Progenitor cell of endocrine pancreas (in vitro differentiated cells): ENCODE measurements at regions not wholly inside any gene's neighbourhood (a gene's known extent, or its start where the extent isn't known, plus 50 kb on each side); places are given as distances from the start of the nearest gene placed in this dataset.

Experiments
- DNase-seq: peaks from one replicate; pipeline ENCODE4 v3.0.0; 2021; ENCODE audit warnings: low spot score; ENCODE audit not compliant: unreplicated experiment
- H3K27ac Mint-ChIP-seq: 2 replicates; pipeline ENCODE4 v1.8.0; 2021; ENCODE audit warnings: mild to moderate bottlenecking, moderate library complexity, mixed read lengths
- H3K27me3 Mint-ChIP-seq: 2 replicates; pipeline ENCODE4 v1.8.0; 2021; ENCODE audit warnings: mixed read lengths
- H3K36me3 Mint-ChIP-seq: 2 replicates; pipeline ENCODE4 v1.8.0; 2022; ENCODE audit warnings: mixed read lengths; ENCODE audit not compliant: insufficient read depth
- H3K4me1 Mint-ChIP-seq: 2 replicates; pipeline ENCODE4 v1.8.0; 2021; ENCODE audit warnings: low read depth, mixed read lengths
- H3K4me3 Mint-ChIP-seq: 2 replicates; pipeline ENCODE4 v1.8.0; 2021; ENCODE audit warnings: low read depth, mild to moderate bottlenecking, moderate library complexity, mixed read lengths
- H3K9me3 Mint-ChIP-seq: 2 replicates; pipeline ENCODE4 v1.8.0; 2021; ENCODE audit warnings: low read depth, mixed read lengths
- TF ChIP-seq, protein P1 (sequence below): fragments of 200-600 bp; sonication (generic); IDR thresholded peaks from one replicate; pipeline ENCODE4 v1.5.0; 2021; ENCODE audit warnings: antibody characterized with exemption, mild to moderate bottlenecking; ENCODE audit not compliant: unreplicated experiment

DNA sequence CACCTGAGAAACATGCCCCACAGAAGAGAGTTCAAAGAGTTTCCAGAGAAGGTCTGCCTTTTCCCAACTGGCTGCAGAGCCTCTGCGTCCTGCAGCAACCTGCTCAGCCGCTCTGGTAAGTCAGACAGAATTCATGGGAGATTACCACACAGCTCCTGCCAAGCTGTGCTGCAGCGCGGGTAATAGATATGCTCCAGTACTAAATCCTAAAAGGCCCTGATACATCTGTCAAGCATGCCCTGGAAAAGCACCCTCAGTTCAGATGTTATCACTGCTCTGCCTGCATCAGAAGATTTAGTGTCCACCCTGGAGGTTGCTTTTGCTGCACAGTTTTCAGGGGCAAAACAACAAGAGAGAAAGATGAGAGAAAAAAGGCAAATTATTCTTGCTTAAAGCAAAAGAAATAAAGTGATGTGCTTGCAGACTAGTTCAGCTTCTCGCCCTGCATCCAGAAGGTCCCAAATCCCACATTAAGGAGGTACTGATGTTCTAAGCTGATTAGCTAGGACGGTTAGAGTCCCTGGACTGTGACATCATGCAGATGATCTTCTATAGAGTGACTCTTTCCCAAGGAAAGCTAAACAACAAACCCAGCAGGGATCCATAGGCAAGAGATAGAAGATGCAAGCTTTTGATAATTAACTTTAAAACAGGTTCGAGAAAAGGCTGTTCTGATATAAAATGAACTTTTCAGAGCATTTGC is 488.6 kb downstream of the BCL11A start:
- H3K27ac Mint-ChIP-seq: no peak overlapping the region
- H3K4me3 Mint-ChIP-seq: no peak overlapping the region
- H3K4me1 Mint-ChIP-seq: peaks cover 2% of the 10 kb centered on the region
- DNase-seq: no peak
- TF ChIP-seq, protein P1, sequence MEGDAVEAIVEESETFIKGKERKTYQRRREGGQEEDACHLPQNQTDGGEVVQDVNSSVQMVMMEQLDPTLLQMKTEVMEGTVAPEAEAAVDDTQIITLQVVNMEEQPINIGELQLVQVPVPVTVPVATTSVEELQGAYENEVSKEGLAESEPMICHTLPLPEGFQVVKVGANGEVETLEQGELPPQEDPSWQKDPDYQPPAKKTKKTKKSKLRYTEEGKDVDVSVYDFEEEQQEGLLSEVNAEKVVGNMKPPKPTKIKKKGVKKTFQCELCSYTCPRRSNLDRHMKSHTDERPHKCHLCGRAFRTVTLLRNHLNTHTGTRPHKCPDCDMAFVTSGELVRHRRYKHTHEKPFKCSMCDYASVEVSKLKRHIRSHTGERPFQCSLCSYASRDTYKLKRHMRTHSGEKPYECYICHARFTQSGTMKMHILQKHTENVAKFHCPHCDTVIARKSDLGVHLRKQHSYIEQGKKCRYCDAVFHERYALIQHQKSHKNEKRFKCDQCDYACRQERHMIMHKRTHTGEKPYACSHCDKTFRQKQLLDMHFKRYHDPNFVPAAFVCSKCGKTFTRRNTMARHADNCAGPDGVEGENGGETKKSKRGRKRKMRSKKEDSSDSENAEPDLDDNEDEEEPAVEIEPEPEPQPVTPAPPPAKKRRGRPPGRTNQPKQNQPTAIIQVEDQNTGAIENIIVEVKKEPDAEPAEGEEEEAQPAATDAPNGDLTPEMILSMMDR: no peak
- no peaks in the 10 kb centered on the region for H3K36me3 Mint-ChIP-seq
- peaks cover 16% of the 10 kb centered on the region for H3K27me3 Mint-ChIP-seq
- no peaks in the 10 kb centered on the region for H3K9me3 Mint-ChIP-seq

DNA sequence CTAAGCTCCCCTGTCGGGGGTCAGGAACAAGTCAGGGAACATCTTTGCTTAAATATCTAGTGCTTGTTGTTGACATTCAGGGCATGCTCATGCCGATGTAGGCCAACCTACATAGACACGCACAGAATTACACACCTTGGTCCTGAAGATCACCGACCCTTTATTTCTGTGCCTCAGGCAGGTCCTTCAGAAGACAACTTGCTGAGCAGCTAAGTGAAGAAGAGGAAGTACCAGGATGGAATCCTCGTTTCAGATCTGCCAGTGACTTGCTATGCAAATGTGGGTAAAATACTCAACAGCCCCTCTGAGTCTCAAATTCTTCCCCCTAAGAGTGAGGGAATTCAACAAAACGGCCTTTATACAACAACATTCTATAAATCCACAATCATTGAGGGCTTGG is 494.7 kb downstream of the BCL11A start:
- TF ChIP-seq, protein P1: no peak
- no peak overlapping the region for H3K4me3 Mint-ChIP-seq
- H3K4me1 Mint-ChIP-seq: no peaks in the 10 kb centered on the region
- DNase-seq: no peak
- H3K9me3 Mint-ChIP-seq: no peaks in the 10 kb centered on the region
- no peaks in the 10 kb centered on the region for H3K27me3 Mint-ChIP-seq
- H3K27ac Mint-ChIP-seq: no peak overlapping the region
- no peaks in the 10 kb centered on the region for H3K36me3 Mint-ChIP-seq

DNA sequence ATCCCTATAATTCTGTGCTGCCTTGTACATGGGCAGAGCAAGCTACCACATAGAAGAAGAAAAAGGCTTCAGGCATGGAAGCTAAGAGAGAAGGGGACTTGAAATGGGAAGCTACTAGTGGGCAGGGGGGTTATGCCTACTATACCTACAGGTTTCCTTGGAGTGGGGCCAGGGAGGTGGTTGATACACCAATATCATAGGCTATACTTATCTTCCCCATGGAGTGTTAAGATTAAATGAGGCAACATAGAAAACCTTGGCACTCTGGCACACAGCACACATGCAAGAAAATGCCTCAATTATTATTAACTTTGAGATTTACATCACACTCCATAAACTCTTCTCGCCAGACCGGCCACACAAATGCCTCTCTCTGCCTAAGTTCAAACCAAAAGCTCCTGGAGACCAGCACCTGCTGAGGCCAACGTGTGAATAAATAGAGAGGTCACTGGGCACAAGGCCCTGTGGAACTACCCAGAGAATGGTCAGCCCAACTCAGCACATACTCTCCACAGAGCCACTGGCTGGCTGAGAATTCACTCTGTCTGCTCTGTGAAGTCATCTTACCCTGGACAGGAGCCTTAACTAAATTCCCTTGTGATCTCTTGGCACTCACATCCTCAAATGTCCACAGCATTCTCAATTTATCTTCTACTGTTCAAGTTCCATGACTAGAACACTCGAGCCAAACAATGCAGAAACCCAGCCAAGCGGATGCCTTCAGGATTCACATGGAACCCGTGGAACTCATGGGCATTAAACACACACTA is 498.7 kb downstream of the BCL11A start:
- Mint-ChIP-seq H3K9me3 (no peaks in the 10 kb centered on the region), H3K4me1 (no peaks in the 10 kb centered on the region), H3K4me3 (no peak overlapping the region), H3K27ac (no peak overlapping the region), H3K36me3 (no peaks in the 10 kb centered on the region), H3K27me3 (peaks cover 9% of the 10 kb centered on the region)
- no peak for DNase-seq
- TF ChIP-seq, protein P1: no peak

DNA sequence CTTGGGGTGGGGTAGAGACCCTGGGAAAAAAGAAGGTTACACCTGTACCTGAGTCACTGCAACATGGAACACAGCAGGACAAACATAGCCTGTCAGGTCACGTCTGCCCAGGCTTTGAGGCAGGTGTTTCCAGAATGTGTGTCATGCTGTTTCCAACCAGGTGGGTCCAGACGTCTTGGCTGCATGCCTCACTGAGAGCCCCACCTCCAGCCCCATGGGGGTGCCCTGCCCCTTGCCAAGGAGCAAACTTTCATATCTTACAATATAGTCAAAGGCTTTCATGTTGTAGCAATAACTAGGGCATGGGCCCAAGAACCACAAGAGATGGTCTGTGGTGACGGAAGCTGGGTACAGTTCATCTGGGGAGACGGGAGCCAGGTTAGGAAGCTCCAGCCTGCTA is 499.7 kb downstream of the BCL11A start:
- Mint-ChIP-seq H3K4me1 (no peaks in the 10 kb centered on the region), H3K36me3 (no peaks in the 10 kb centered on the region), H3K4me3 (no peak overlapping the region), H3K27me3 (peaks cover 9% of the 10 kb centered on the region), H3K27ac (no peak overlapping the region), H3K9me3 (no peaks in the 10 kb centered on the region)
- DNase-seq: no peak
- TF ChIP-seq, protein P1: no peak

DNA sequence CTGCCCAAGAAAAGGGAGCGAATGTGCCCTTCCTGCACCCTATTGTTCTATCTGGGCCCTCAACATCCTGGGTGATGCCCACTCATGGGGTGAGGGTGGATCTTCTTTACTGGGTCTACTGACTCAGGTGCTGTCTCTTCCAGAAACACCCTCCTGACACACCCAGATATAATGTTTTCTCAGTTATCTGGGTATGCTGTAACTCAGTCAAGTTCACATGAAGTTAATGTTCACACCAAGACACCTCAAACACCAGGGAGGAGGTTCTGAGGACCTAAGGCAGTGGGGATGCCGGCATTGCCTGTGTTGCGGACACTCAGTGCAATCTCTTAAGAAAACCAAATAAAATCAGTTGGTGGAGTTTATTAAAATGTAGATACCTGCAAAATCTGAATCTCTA is 500.9 kb downstream of the BCL11A start:
- H3K27me3 Mint-ChIP-seq: peaks cover 9% of the 10 kb centered on the region
- no peak overlapping the region for H3K4me3 Mint-ChIP-seq
- no peaks in the 10 kb centered on the region for H3K36me3 Mint-ChIP-seq
- H3K9me3 Mint-ChIP-seq: no peaks in the 10 kb centered on the region
- no peak overlapping the region for H3K27ac Mint-ChIP-seq
- no peak for DNase-seq
- peaks cover 2% of the 10 kb centered on the region for H3K4me1 Mint-ChIP-seq
- TF ChIP-seq, protein P1: no peak
